Astrocyte of the spinal cord (primary cell): ENCODE measurements at regions not wholly inside any gene's neighbourhood (a gene's known extent, or its start where the extent isn't known, plus 50 kb on each side); places are given as distances from the start of the nearest gene placed in this dataset.

Experiments
- DNase-seq: peaks from one replicate; pipeline ENCODE4 v3.0.0; 2011; ENCODE audit warnings: low read depth, low spot score
- H3K4me3 ChIP-seq: 2 replicates; pipeline ENCODE4 v1.5.1; 2011; ENCODE audit warnings: low read depth, mild to moderate bottlenecking, low read length, moderate library complexity
- in situ Hi-C: cut with HindIII; loops from 2 replicates; pipeline ENCODE4 v1.10.0; 2017; ENCODE audit warnings: low sequenced_read_pairs
- TF ChIP-seq, protein P1 (sequence below): IDR thresholded peaks from 2 replicates; pipeline ENCODE4 v1.5.1; 2012; ENCODE audit warnings: low read depth, mild to moderate bottlenecking, low read length, inconsistent platforms

DNA sequence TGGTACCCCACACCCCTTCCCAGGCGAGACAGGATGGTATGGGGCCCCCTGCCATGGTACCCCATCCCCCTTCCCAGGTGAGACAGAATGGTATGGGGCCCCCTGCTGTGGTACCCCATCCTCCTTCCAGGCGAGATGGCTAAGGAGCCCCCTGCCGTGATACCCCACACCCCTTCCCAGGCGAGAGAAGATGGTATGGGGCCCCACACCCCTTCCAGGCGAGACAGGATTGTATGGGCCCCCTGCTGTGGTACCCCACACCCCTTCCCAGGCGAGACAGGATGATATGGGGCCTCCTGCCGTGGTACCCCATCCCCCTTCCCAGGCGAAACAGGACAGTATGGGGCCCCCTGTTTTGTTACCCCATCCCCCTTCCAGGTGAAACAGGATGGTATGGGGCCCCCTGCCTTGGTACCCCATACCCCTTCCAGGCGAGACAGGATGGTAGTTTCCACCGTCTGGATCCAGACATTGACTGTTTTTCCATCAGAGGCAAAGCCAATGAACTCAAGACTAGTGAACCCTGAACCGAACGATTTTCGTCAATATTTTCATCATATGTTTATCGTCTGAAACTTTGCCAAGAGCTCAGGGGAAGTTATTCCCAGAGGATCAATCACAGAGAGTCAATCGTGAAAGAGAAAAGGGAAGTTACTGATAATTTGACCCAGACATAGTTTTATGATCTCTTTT, 75.0 kb downstream of the MYCN start:
- TF ChIP-seq, protein P1, sequence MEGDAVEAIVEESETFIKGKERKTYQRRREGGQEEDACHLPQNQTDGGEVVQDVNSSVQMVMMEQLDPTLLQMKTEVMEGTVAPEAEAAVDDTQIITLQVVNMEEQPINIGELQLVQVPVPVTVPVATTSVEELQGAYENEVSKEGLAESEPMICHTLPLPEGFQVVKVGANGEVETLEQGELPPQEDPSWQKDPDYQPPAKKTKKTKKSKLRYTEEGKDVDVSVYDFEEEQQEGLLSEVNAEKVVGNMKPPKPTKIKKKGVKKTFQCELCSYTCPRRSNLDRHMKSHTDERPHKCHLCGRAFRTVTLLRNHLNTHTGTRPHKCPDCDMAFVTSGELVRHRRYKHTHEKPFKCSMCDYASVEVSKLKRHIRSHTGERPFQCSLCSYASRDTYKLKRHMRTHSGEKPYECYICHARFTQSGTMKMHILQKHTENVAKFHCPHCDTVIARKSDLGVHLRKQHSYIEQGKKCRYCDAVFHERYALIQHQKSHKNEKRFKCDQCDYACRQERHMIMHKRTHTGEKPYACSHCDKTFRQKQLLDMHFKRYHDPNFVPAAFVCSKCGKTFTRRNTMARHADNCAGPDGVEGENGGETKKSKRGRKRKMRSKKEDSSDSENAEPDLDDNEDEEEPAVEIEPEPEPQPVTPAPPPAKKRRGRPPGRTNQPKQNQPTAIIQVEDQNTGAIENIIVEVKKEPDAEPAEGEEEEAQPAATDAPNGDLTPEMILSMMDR: no peak
- in situ Hi-C loops: no loop called here
- DNase-seq: no peak
- H3K4me3 ChIP-seq: no peak overlapping the region

GRCh38 chr2:16014802-16015201, 74.5 kb downstream of the MYCN start:
- DNase-seq: no peak
- in situ Hi-C loops: no loop called here
- TF ChIP-seq, protein P1: no peak
- no peak overlapping the region for H3K4me3 ChIP-seq

DNA sequence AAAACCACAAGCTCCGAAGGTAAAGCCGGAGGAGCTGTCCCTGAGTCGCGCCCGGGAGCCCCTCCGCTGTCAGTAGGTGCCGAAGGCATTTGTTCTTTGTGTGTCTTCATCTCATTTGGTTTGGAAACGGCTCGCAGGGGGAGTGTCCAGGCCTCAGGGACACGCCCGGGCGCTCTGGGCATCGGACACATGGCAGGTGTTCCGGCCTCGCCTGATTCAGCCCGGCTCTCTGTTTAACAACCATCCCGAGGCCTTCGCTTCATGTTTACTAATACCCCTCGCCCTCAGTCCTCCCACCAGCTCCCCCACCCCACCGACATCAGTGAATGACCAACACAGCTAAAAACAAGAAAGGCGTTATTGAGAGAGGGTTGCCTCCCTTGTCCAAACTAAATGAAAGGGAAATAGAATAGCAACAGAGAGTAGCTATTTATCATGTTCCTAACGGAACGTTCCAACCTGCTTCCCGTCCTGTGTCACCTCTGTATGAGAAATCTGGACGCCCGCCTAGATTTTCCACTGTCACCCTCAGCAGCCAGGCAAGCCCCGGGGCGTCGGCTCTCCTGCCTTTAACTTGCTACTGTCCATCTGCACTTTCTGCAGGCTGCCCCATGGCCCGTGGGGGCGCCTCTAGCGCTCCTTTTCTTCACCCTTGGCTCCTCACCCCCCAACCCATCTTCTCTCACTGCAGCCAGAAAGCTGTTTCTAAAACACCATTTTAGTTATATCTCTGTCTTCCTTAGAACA, 73.9 kb downstream of the MYCN start:
- H3K4me3 ChIP-seq: no peak overlapping the region
- TF ChIP-seq, protein P1: no peak
- DNase-seq: no peak
- in situ Hi-C loops: no loop called here

DNA sequence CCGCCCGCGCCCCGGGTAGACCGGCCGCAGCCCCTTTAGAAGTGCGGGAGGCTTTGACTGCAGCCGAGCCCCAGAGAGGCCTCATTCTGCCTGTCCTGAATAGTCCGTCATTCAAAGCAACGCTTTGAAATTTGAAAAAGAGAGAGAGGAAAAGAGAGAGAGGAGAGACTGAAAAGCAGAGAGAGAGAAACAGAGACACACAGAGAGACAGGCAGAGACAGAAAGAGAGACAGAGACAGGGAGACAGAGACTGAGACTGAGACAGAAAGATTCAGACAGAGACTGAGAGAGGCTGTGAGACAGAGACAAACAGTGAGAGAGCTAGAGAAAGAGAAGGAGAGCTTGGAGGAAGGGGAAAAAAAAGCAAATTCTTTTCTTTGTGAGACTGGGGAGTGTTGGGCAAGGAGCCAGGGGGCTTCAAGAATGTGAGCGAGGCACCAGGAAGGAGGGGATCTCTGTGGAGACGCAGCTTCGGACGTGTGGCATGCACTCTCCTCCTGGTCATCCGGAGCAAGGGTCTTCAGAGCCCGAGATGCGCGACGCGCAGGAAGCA, 73.1 kb downstream of the MYCN start:
- in situ Hi-C loops: no loop called here
- DNase-seq: no peak
- no peak overlapping the region for H3K4me3 ChIP-seq
- TF ChIP-seq, protein P1: no peak

- in situ Hi-C loops: no loop called here
- H3K4me3 ChIP-seq: no peak overlapping the region
- DNase-seq: no peak
- TF ChIP-seq, protein P1: no peak
Observed at GRCh38 chr2:16012626-16013358, 72.4 kb downstream of the MYCN start.

- TF ChIP-seq, protein P1: no peak
- no peak overlapping the region for H3K4me3 ChIP-seq
- no peak for DNase-seq
- in situ Hi-C loops: no loop called here
Observed at GRCh38 chr2:16012029-16012596, 71.8 kb downstream of the MYCN start.
